ENCODE measurements at regions not wholly inside any gene's neighbourhood (a gene's known extent, or its start where the extent isn't known, plus 50 kb on each side); places are given as distances from the start of the nearest gene placed in this dataset.

- no peak overlapping the region for H3K4me3 ChIP-seq
- H3K4me1 ChIP-seq = no peaks in the 10 kb centered on the region
- FAIRE-seq = no peak
- no peaks in the 10 kb centered on the region for H3K9me3 ChIP-seq
- H3K36me3 ChIP-seq = no peaks in the 10 kb centered on the region
- intact Hi-C loops (cut with DNase I) = no loop called here
- no peak for DNase-seq
- WGBS, 2 donors = 67 to 80% methylated on average over 1 of the region's 1 CpG
- no peak for ATAC-seq
- H3K27ac ChIP-seq = no peak overlapping the region
- no peaks in the 10 kb centered on the region for H3K27me3 ChIP-seq
- no peak for TF ChIP-seq CTCF (IDR thresholded peaks at IDR 0.05)
These were observed 911.7 kb upstream of the MAP3K7 start for GRCh38 chr6:91498576-91498975.

- DNase-seq (no peak), FAIRE-seq (no peak), ATAC-seq (no peak)
- WGBS, 2 donors = 68 to 76% methylated on average over 1 of the region's 1 CpG
- intact Hi-C loops (cut with DNase I) = no loop called here
- Histone ChIP-seq H3K9me3 (no peaks in the 10 kb centered on the region), H3K4me1 (no peaks in the 10 kb centered on the region), H3K27me3 (no peaks in the 10 kb centered on the region), H3K27ac (no peak overlapping the region), H3K36me3 (no peaks in the 10 kb centered on the region), H3K4me3 (no peak overlapping the region)
- TF ChIP-seq CTCF (IDR thresholded peaks at IDR 0.05) = no peak
These were observed 910.9 kb upstream of the MAP3K7 start for GRCh38 chr6:91497770-91498169.

GRCh38 chr6:91490671-91491301 is 903.9 kb upstream of the MAP3K7 start:
- intact Hi-C loops (cut with DNase I) = no loop called here
- no peak for DNase-seq
- H3K27me3 ChIP-seq = no peaks in the 10 kb centered on the region
- no peak overlapping the region for H3K27ac ChIP-seq
- WGBS, 2 donors = 27 to 42% methylated on average over 2 of the region's 2 CpGs
- no peaks in the 10 kb centered on the region for H3K4me1 ChIP-seq
- no peak overlapping the region for H3K4me3 ChIP-seq
- FAIRE-seq = no peak
- ATAC-seq = no peak
- TF ChIP-seq CTCF (IDR thresholded peaks at IDR 0.05) = no peak
- no peaks in the 10 kb centered on the region for H3K9me3 ChIP-seq
- H3K36me3 ChIP-seq = no peaks in the 10 kb centered on the region

- Histone ChIP-seq H3K36me3 (no peaks in the 10 kb centered on the region), H3K27me3 (no peaks in the 10 kb centered on the region), H3K4me1 (no peaks in the 10 kb centered on the region), H3K4me3 (no peak overlapping the region), H3K27ac (no peak overlapping the region), H3K9me3 (no peaks in the 10 kb centered on the region)
- 36 to 41% methylated on average over 2 of the region's 2 CpGs for WGBS, 2 donors
- intact Hi-C loops (cut with DNase I) = no loop called here
- no peak for DNase-seq
- TF ChIP-seq CTCF (IDR thresholded peaks at IDR 0.05) = no peak
- FAIRE-seq = no peak
- ATAC-seq = no peak
These were observed 901.0 kb upstream of the MAP3K7 start for GRCh38 chr6:91487696-91488392.

GRCh38 chr6:91486200-91486599 is 899.3 kb upstream of the MAP3K7 start:
- DNase-seq = no peak
- no peak for ATAC-seq
- H3K27ac ChIP-seq = no peak overlapping the region
- 87 to 91% methylated on average over 1 of the region's 1 CpG for WGBS, 2 donors
- H3K4me3 ChIP-seq = no peak overlapping the region
- H3K9me3 ChIP-seq = no peaks in the 10 kb centered on the region
- TF ChIP-seq CTCF (IDR thresholded peaks at IDR 0.05) = no peak
- H3K27me3 ChIP-seq = no peaks in the 10 kb centered on the region
- no peaks in the 10 kb centered on the region for H3K4me1 ChIP-seq
- FAIRE-seq = no peak
- intact Hi-C loops (cut with DNase I) = no loop called here
- no peaks in the 10 kb centered on the region for H3K36me3 ChIP-seq
